ENCODE measurements at regions not wholly inside any gene's neighbourhood (a gene's known extent, or its start where the extent isn't known, plus 50 kb on each side); places are given as distances from the start of the nearest gene placed in this dataset.

DNA sequence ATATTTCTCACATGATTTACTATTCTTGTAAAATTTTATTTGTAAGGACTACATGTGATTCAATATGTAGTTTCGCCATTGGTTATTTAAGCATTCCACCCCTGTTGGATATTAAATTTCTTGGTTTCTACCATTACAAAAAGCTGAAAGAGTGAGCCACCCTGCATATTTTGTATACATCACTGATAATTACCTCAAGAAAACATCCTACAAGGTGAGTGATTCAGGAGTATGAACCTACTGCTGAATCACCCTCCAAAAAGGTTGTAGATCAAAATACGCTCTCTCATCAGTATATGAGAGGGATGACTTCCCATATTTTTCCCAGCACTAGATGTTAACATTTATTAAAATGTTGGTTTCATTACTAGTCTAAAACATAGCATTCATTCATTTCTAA lies 454.3 kb upstream of the WWC1 start:
- peaks cover 29% of the 10 kb centered on the region for H3K4me1 ChIP-seq (ENCODE audit: insufficient read depth)
- H3F3A ChIP-seq (ENCODE audit: insufficient read depth), result peaks cover 15% of the 10 kb centered on the region; the same call in 1 of the 2 replicates
- no peak overlapping the region for H3K4me2 ChIP-seq (ENCODE audit: unreplicated experiment)
- peaks cover 7% of the 10 kb centered on the region; the same call in 1 of the 2 replicates for H3K36me3 ChIP-seq (ENCODE audit: low read depth)
- H2AFZ ChIP-seq, result no peak overlapping the region
- no peak overlapping the region for H3K27ac ChIP-seq
- WGBS, 2 experiments (ENCODE audit: low coverage in 1 of 2, low lambda C conversion rate in 2 of 2, missing lambda C conversion rate in 2 of 2), result 97 to 98% methylated on average over 2 of the region's 2 CpGs
- no peak for DNase-seq
- in situ Hi-C loops (cut with MboI), result no loop called here
- no peak overlapping the region for H3K9ac ChIP-seq
- no peaks in the 10 kb centered on the region for H3K27me3 ChIP-seq (replicated peaks; ENCODE audit: insufficient read depth)
- TF ChIP-seq EZH2 (IDR thresholded peaks at IDR 0.05; ENCODE audit: insufficient read depth, poor library complexity, severe bottlenecking) (no peak), EZH2phosphoT487 (IDR thresholded peaks at IDR 0.05; ENCODE audit: insufficient read depth, low read depth) (no peak)
- no peaks in the 10 kb centered on the region for H4K20me1 ChIP-seq (ENCODE audit: insufficient read depth)
- H3K9me3 ChIP-seq (ENCODE audit: low read depth), result no peaks in the 10 kb centered on the region
- H3K4me3 ChIP-seq, result no peak overlapping the region
- H3K9me2 ChIP-seq (ENCODE audit: insufficient read depth), result no peaks in the 10 kb centered on the region
- peaks cover 58% of the 10 kb centered on the region for H3K79me2 ChIP-seq (ENCODE audit: insufficient read depth)

DNA sequence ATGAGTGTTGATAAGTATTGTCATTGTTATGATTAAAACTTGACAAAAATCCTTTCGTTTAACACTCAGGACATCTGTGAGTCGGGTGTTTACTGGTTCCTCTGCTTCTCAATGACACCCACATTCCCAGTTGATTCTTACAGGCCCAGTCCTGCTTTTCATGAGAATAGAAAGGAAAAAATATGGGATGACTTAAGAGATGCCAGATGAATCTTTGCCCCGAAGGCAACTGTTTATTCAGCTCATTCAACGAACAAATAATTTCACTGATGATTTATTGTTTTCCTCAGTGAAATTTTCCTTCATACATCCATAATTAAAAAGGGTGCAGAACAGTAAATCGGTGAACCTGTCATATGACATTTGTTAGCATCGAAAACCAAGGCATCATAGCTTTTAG lies 452.4 kb upstream of the WWC1 start:
- no peak overlapping the region for H3K9ac ChIP-seq
- H3K4me2 ChIP-seq (ENCODE audit: unreplicated experiment), result no peak overlapping the region
- H3K9me3 ChIP-seq (ENCODE audit: low read depth), result no peaks in the 10 kb centered on the region
- H3K27me3 ChIP-seq (replicated peaks; ENCODE audit: insufficient read depth), result no peaks in the 10 kb centered on the region
- H3K36me3 ChIP-seq (ENCODE audit: low read depth), result no peaks in the 10 kb centered on the region; the same call in 1 of the 2 replicates
- DNase-seq, result peak; percentile 35
- H4K20me1 ChIP-seq (ENCODE audit: insufficient read depth), result no peaks in the 10 kb centered on the region
- no peak overlapping the region for H2AFZ ChIP-seq
- peaks cover 61% of the 10 kb centered on the region for H3K79me2 ChIP-seq (ENCODE audit: insufficient read depth)
- 37% methylated on average over 6 of the region's 6 CpGs for WGBS, 2 experiments (ENCODE audit: low coverage in 1 of 2, low lambda C conversion rate in 2 of 2, missing lambda C conversion rate in 2 of 2)
- no peak overlapping the region for H3K4me3 ChIP-seq
- H3K27ac ChIP-seq, result no peak overlapping the region
- peaks cover 29% of the 10 kb centered on the region for H3K4me1 ChIP-seq (ENCODE audit: insufficient read depth)
- no peaks in the 10 kb centered on the region for H3K9me2 ChIP-seq (ENCODE audit: insufficient read depth)
- TF ChIP-seq EZH2 (IDR thresholded peaks at IDR 0.05; ENCODE audit: insufficient read depth, poor library complexity, severe bottlenecking) (no peak), EZH2phosphoT487 (IDR thresholded peaks at IDR 0.05; ENCODE audit: insufficient read depth, low read depth) (no peak)
- peaks cover 15% of the 10 kb centered on the region; the same call in 1 of the 2 replicates for H3F3A ChIP-seq (ENCODE audit: insufficient read depth)
- in situ Hi-C loops (cut with MboI), result no loop called here

DNA sequence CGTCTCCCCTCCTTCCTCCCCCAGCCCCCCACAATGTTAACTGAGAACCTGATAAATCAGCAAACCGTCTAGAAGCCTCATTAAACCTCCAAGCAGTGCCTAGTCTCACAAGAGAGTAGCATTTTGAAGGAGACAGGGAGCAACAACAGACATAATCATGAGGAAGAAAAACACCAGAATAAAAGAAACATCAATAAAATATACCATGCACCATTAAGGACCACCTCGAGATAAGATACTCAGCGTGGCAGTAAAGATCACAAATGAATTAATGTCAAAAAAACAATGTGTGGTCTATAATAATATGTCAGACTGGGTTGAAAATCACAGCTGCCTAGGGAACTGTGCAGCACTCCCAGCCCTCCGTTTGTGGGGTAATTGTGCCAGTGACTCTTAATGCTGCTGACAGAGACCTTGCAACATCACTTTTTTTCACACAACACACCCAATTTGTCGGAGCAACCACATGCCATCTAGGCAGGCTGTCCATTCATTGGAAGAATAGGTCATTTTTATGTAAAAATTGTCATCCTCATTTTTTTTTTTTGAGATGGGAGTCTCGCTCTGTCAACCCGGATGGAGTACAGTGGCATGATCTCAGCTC lies 450.8 kb upstream of the WWC1 start:
- DNase-seq, result peak; percentile 74
- H3K9ac ChIP-seq, result no peak overlapping the region
- TF ChIP-seq EZH2phosphoT487 (IDR thresholded peaks at IDR 0.05; ENCODE audit: insufficient read depth, low read depth), result no peak
- TF ChIP-seq EZH2 (IDR thresholded peaks at IDR 0.05; ENCODE audit: insufficient read depth, poor library complexity, severe bottlenecking), result no peak
- no peak overlapping the region for H3K4me2 ChIP-seq (ENCODE audit: unreplicated experiment)
- H2AFZ ChIP-seq, result no peak overlapping the region
- peaks cover 72% of the 10 kb centered on the region for H3K79me2 ChIP-seq (ENCODE audit: insufficient read depth)
- H4K20me1 ChIP-seq (ENCODE audit: insufficient read depth), result no peaks in the 10 kb centered on the region
- H3K4me3 ChIP-seq, result no peak overlapping the region
- no peaks in the 10 kb centered on the region for H3K27me3 ChIP-seq (replicated peaks; ENCODE audit: insufficient read depth)
- H3K27ac ChIP-seq, result no peak overlapping the region
- peaks cover 6% of the 10 kb centered on the region; the same call in 1 of the 2 replicates for H3F3A ChIP-seq (ENCODE audit: insufficient read depth)
- no peaks in the 10 kb centered on the region for H3K9me3 ChIP-seq (ENCODE audit: low read depth)
- in situ Hi-C loops (cut with MboI), result no loop called here
- peaks cover 21% of the 10 kb centered on the region for H3K4me1 ChIP-seq (ENCODE audit: insufficient read depth)
- no peaks in the 10 kb centered on the region for H3K9me2 ChIP-seq (ENCODE audit: insufficient read depth)
- H3K36me3 ChIP-seq (ENCODE audit: low read depth), result no peaks in the 10 kb centered on the region; the same call in 1 of the 2 replicates
- WGBS, 2 experiments (ENCODE audit: low coverage in 1 of 2, low lambda C conversion rate in 2 of 2, missing lambda C conversion rate in 2 of 2), result 38 to 43% methylated on average over 8 of the region's 8 CpGs

- H3K27me3 ChIP-seq (replicated peaks; ENCODE audit: insufficient read depth), result no peaks in the 10 kb centered on the region
- peaks cover 75% of the 10 kb centered on the region for H3K79me2 ChIP-seq (ENCODE audit: insufficient read depth)
- H4K20me1 ChIP-seq (ENCODE audit: insufficient read depth), result no peaks in the 10 kb centered on the region
- in situ Hi-C loops (cut with MboI), result no loop called here
- DNase-seq, result peak; percentile 33
- WGBS, 2 experiments (ENCODE audit: low coverage in 1 of 2, low lambda C conversion rate in 2 of 2, missing lambda C conversion rate in 2 of 2), result 67 to 84% methylated on average over 4 of the region's 4 CpGs
- no peak overlapping the region for H2AFZ ChIP-seq
- no peak overlapping the region for H3K4me2 ChIP-seq (ENCODE audit: unreplicated experiment)
- no peak overlapping the region for H3K9ac ChIP-seq
- H3K4me3 ChIP-seq, result no peak overlapping the region
- TF ChIP-seq EZH2phosphoT487 (IDR thresholded peaks at IDR 0.05; ENCODE audit: insufficient read depth, low read depth), result no peak
- no peak for TF ChIP-seq EZH2 (IDR thresholded peaks at IDR 0.05; ENCODE audit: insufficient read depth, poor library complexity, severe bottlenecking)
- no peaks in the 10 kb centered on the region for H3K9me2 ChIP-seq (ENCODE audit: insufficient read depth)
- no peaks in the 10 kb centered on the region for H3K9me3 ChIP-seq (ENCODE audit: low read depth)
- no peak overlapping the region for H3K27ac ChIP-seq
- H3F3A ChIP-seq (ENCODE audit: insufficient read depth), result 0 out of 2 replicates have a peak, but pooled peaks cover 4% of the 10 kb centered on the region
- peaks cover 10% of the 10 kb centered on the region; the same call in 1 of the 2 replicates for H3K4me1 ChIP-seq (ENCODE audit: insufficient read depth)
- H3K36me3 ChIP-seq (ENCODE audit: low read depth), result no peaks in the 10 kb centered on the region; the same call in 1 of the 2 replicates
These were observed 447.4 kb upstream of the WWC1 start for GRCh38 chr5:167843881-167844572.
